OCI-LY7 (cell line): ENCODE measurements at regions not wholly inside any gene's neighbourhood (a gene's known extent, or its start where the extent isn't known, plus 50 kb on each side); places are given as distances from the start of the nearest gene placed in this dataset.

Experiments used
- BruUV-seq: library from RNA; stranded (reverse); fragments of 400-500 nt; replicated peaks from 2 replicates; lab custom pipeline; 2021; lab: Mats Ljungman, UMichigan
- CTCF ChIA-PET: fragments of 300-600 bp; sonication (Branson Sonifier 250); formaldehyde crosslinking; loops from one replicate; lab custom pipeline; 2022; ENCODE audit warnings: antibody characterized with exemption; ENCODE audit not compliant: unreplicated experiment; lab: Charles Lee
- POLR2A ChIA-PET: fragments of 300-600 bp; sonication (Branson Sonifier 250); formaldehyde crosslinking; loops from one replicate; lab custom pipeline; 2022; ENCODE audit warnings: antibody characterized with exemption; lab: Charles Lee
- DNase-seq: peaks from one replicate; pipeline ENCODE4 v3.0.0-alpha.2; 2015; ENCODE audit warnings: low spot score
- H2AFZ ChIP-seq: fragments of 200-600 bp; sonication (generic), shearing (Covaris generic); 2 replicates; pipeline ENCODE4 v1.6.1; 2014; ENCODE audit warnings: mild to moderate bottlenecking, antibody characterized with exemption, low read length, moderate library complexity
- H3K27ac ChIP-seq: fragments of 200-600 bp; sonication (generic); 2 replicates; pipeline ENCODE4 v1.5.1; 2014; ENCODE audit warnings: mixed run types, low read depth, mild to moderate bottlenecking, moderate library complexity, low read length, inconsistent platforms; ENCODE audit not compliant: poor library complexity, severe bottlenecking
- H3K36me3 ChIP-seq: fragments of 200-600 bp; sonication (generic); 2 replicates; pipeline ENCODE4 v1.6.1; 2014; ENCODE audit warnings: mild to moderate bottlenecking, antibody characterized with exemption, low read length, moderate library complexity, mixed read lengths; ENCODE audit not compliant: insufficient read depth
- H3K4me1 ChIP-seq: fragments of 200-600 bp; sonication (generic); 2 replicates; pipeline ENCODE4 v1.5.1; 2014; ENCODE audit warnings: mild to moderate bottlenecking, low read length; ENCODE audit not compliant: insufficient read depth, poor library complexity, severe bottlenecking
- H3K4me2 ChIP-seq: fragments of 200-600 bp; sonication (generic); 2 replicates; pipeline ENCODE4 v1.6.1; 2014; ENCODE audit warnings: mild to moderate bottlenecking, low read length
- H3K4me3 ChIP-seq: fragments of 200-600 bp; sonication (generic); 2 replicates; pipeline ENCODE4 v1.5.1; 2014; ENCODE audit warnings: mild to moderate bottlenecking, low read depth, low read length; ENCODE audit not compliant: poor library complexity, severe bottlenecking
- H3K79me2 ChIP-seq: fragments of 200-600 bp; sonication (generic); 2 replicates; pipeline ENCODE4 v1.6.1; 2016; ENCODE audit warnings: low read depth, mild to moderate bottlenecking, low read length, moderate library complexity, mixed read lengths; ENCODE audit not compliant: insufficient read depth
- H3K9me2 ChIP-seq: fragments of 200-600 bp; sonication (generic); 2 replicates; pipeline ENCODE4 v1.6.1; 2016; ENCODE audit warnings: mild to moderate bottlenecking, low read length, mixed read lengths; ENCODE audit not compliant: insufficient read depth
- H3K9me3 ChIP-seq: fragments of 200-600 bp; sonication (generic); 2 replicates; pipeline ENCODE4 v1.6.1; 2014; ENCODE audit warnings: mild to moderate bottlenecking, mixed run types, low read length, mixed read lengths
- H4K20me1 ChIP-seq: fragments of 200-600 bp; sonication (generic); 2 replicates; pipeline ENCODE4 v1.6.1; 2014; ENCODE audit warnings: mild to moderate bottlenecking, antibody characterized with exemption, low read length, moderate library complexity, mixed read lengths; ENCODE audit not compliant: insufficient read depth
- CTCF ChIP-seq: fragments of 200-600 bp; sonication (generic); conservative IDR thresholded peaks from 2 replicates; pipeline ENCODE4 v1.5.1; 2014; ENCODE audit warnings: mild to moderate bottlenecking, antibody characterized with exemption, low read length, moderate library complexity, mixed read lengths
- EZH2phosphoT487 ChIP-seq: fragments of 200-600 bp; sonication (generic); IDR thresholded peaks from 2 replicates; pipeline ENCODE4 v1.6.1; 2018; ENCODE audit warnings: low read depth, borderline replicate concordance, mild to moderate bottlenecking, mixed run types, antibody characterized with exemption, low read length, moderate library complexity, mixed read lengths
- intact Hi-C: fragments of 100-400 bp; cut with micrococcal nuclease; formaldehyde crosslinking; loops from one replicate; pipeline ENCODE4 v1.10.0; 2022; ENCODE audit not compliant: unreplicated experiment

DNA sequence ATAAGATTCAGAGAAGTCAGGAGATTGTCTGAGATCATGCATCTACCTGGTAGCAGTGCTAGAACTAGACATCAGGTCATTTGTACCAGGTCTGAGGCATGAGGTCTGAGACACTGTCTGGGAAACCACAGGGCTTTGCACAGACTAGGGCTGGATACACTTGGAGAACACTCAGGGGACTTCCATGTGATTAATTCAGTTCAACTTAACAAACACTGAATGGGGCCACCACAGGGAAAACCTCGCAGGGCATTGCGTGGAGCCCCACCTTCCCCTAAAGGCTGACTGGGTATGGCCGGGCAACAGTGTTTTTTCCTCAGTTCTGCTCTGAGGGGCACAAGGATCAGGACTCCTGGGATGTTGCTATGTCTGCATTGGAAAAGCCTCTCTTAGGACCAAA lies 86.5 kb upstream of the WARS2 start:
- ChIA-PET POLR2A (no interaction called here), CTCF (no interaction called here)
- H2AFZ ChIP-seq = no peak overlapping the region
- no peak overlapping the region for H3K27ac ChIP-seq
- H3K4me2 ChIP-seq = no peak overlapping the region
- no peaks in the 10 kb centered on the region for H3K4me1 ChIP-seq
- TF ChIP-seq EZH2phosphoT487 (no peak), CTCF (no peak)
- no TSS peak for BruUV-seq
- DNase-seq = no peak
- H3K9me3 ChIP-seq = no peaks in the 10 kb centered on the region
- intact Hi-C loops = no loop called here
- no peaks in the 10 kb centered on the region for H3K36me3 ChIP-seq
- H3K9me2 ChIP-seq = no peaks in the 10 kb centered on the region
- H4K20me1 ChIP-seq = no peaks in the 10 kb centered on the region
- H3K4me3 ChIP-seq = no peak overlapping the region
- no peaks in the 10 kb centered on the region for H3K79me2 ChIP-seq

DNA sequence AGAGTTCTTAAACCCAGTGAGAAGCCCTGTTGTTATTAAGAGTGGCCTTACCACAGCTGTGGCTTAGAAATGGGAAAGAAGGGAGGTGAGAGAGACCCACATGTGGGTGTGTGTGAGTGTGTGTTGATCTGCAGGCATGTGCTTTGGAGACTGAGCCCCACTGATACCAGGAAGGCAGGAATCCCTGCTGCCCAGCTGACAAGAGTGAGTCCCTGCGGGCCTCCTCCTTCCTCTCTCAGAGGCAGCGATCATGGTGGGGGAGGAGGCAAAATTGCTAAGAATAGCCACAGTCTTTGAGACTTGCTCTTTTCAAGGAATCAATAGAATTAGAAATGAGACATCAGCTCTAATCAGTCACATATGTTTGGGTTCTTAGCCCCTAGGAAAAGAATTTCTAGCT lies 87.0 kb upstream of the WARS2 start:
- Histone ChIP-seq H3K9me2 (no peaks in the 10 kb centered on the region), H3K4me2 (no peak overlapping the region), H3K79me2 (no peaks in the 10 kb centered on the region), H3K36me3 (no peaks in the 10 kb centered on the region), H3K9me3 (no peaks in the 10 kb centered on the region), H4K20me1 (no peaks in the 10 kb centered on the region), H3K4me1 (no peaks in the 10 kb centered on the region), H3K27ac (no peak overlapping the region), H3K4me3 (no peak overlapping the region), H2AFZ (no peak overlapping the region)
- intact Hi-C loops = no loop called here
- DNase-seq = no peak
- TF ChIP-seq EZH2phosphoT487 (no peak), CTCF (no peak)
- CTCF ChIA-PET = no interaction called here
- BruUV-seq = no TSS peak
- POLR2A ChIA-PET = no interaction called here

DNA sequence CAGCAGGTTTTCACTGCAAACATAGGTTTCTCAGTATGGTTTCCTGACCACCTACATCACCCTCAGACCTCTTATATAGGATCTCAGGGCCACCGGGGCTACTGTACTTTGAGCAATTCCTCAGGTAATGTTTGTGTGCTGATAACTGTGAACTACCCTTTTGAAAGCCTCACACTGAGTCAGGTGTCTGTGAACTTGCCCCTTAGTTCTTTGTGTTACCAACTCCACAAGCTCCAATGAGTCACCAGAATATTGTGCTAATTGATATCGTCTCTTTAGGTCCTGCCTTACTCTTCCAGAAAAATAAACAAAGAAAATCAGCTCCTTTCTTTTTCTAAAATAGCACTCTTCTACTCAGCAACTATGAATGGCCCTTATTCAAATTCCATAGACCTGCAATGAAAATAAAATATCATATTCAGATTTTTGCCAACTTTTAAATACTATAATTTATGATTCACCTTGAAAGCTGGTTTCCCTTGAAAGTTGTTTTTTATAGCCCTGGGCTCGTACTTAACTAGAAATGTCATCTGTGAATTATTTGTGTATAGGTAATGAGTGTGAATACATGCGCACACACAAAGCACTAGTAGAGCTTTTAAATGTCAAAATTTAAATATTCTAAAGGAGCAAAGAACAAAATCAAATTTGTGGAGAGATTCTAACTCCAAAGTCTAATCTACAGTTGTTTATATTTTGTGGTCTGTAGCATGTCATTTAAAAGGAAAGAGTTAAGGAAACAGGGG lies 88.1 kb upstream of the WARS2 start:
- H3K79me2 ChIP-seq = no peaks in the 10 kb centered on the region
- intact Hi-C loops = no loop called here
- H4K20me1 ChIP-seq = no peaks in the 10 kb centered on the region
- no peaks in the 10 kb centered on the region for H3K4me1 ChIP-seq
- POLR2A ChIA-PET = no interaction called here
- no peak overlapping the region for H3K4me2 ChIP-seq
- H3K9me3 ChIP-seq = no peaks in the 10 kb centered on the region
- TF ChIP-seq CTCF (no peak), EZH2phosphoT487 (no peak)
- no peak overlapping the region for H3K4me3 ChIP-seq
- no peak overlapping the region for H3K27ac ChIP-seq
- H3K36me3 ChIP-seq = no peaks in the 10 kb centered on the region
- CTCF ChIA-PET = no interaction called here
- no peak overlapping the region for H2AFZ ChIP-seq
- DNase-seq = no peak
- no TSS peak for BruUV-seq
- no peaks in the 10 kb centered on the region for H3K9me2 ChIP-seq
